ENCODE measurements at regions not wholly inside any gene's neighbourhood (a gene's known extent, or its start where the extent isn't known, plus 50 kb on each side); places are given as distances from the start of the nearest gene placed in this dataset.

- H3K9ac ChIP-seq (ENCODE audit: low read length) = no peak overlapping the region
- H3F3A ChIP-seq (ENCODE audit: insufficient read depth, low read length, poor library complexity, severe bottlenecking) = no peaks in the 10 kb centered on the region
- H3K36me3 ChIP-seq (ENCODE audit: insufficient read depth, low read length) = no peaks in the 10 kb centered on the region
- no peak overlapping the region for H2AFZ ChIP-seq (ENCODE audit: low read depth, low read length)
- H3K4me3 ChIP-seq (ENCODE audit: low read length) = no peak overlapping the region
- H3K27me3 ChIP-seq (ENCODE audit: insufficient read depth, low read depth, low read length) = no peaks in the 10 kb centered on the region
- no peaks in the 10 kb centered on the region for H3K9me3 ChIP-seq (ENCODE audit: low read length)
- H4K20me1 ChIP-seq (ENCODE audit: insufficient read depth) = no peaks in the 10 kb centered on the region
- no peak overlapping the region for H3K27ac ChIP-seq (ENCODE audit: low read length)
- H3K79me2 ChIP-seq (replicated peaks; ENCODE audit: insufficient read depth, low read length) = no peaks in the 10 kb centered on the region
- TF ChIP-seq EZH2 (IDR thresholded peaks at IDR 0.05; ENCODE audit: borderline replicate concordance, insufficient read depth, low read length, poor library complexity, severe bottlenecking) (no peak), REST (IDR thresholded peaks at IDR 0.05; ENCODE audit: borderline replicate concordance) (no peak), SMC3 (conservative IDR thresholded peaks at IDR 0.05; ENCODE audit: poor library complexity) (no peak), TAF1 (IDR thresholded peaks at IDR 0.05; ENCODE audit: low read depth) (no peak), RAD21 (conservative IDR thresholded peaks at IDR 0.05) (no peak), POLR2AphosphoS5 (IDR thresholded peaks at IDR 0.05) (no peak), MXI1 (conservative IDR thresholded peaks at IDR 0.05; ENCODE audit: poor library complexity, severe bottlenecking) (no peak)
- H3K9me2 ChIP-seq (ENCODE audit: insufficient read depth, low read length) = no peaks in the 10 kb centered on the region
- no peak overlapping the region for H3K4me2 ChIP-seq (ENCODE audit: low read length)
Observed at GRCh38 chr13:82292334-82292733, 1589.9 kb downstream of the SLITRK1 start.

- no peak for TF ChIP-seq POLR2AphosphoS5 (IDR thresholded peaks at IDR 0.05)
- TF ChIP-seq TAF1 (IDR thresholded peaks at IDR 0.05; ENCODE audit: low read depth) = no peak
- no peak for TF ChIP-seq RAD21 (conservative IDR thresholded peaks at IDR 0.05)
- no peak for TF ChIP-seq MXI1 (conservative IDR thresholded peaks at IDR 0.05; ENCODE audit: poor library complexity, severe bottlenecking)
- no peak for TF ChIP-seq CTCF (IDR thresholded peaks at IDR 0.05; ENCODE audit: poor library complexity, severe bottlenecking)
- TF ChIP-seq SMC3 (conservative IDR thresholded peaks at IDR 0.05; ENCODE audit: poor library complexity) = no peak
- no peak for TF ChIP-seq REST (IDR thresholded peaks at IDR 0.05; ENCODE audit: borderline replicate concordance)
- TF ChIP-seq EP300 (conservative IDR thresholded peaks at IDR 0.05; ENCODE audit: poor library complexity, severe bottlenecking) = no peak
- H2AFZ ChIP-seq (ENCODE audit: low read depth, low read length) = no peak overlapping the region
- no peaks in the 10 kb centered on the region for H4K20me1 ChIP-seq (ENCODE audit: insufficient read depth)
- H3K27me3 ChIP-seq (ENCODE audit: insufficient read depth, low read depth, low read length) = no peaks in the 10 kb centered on the region
- H3K79me2 ChIP-seq (replicated peaks; ENCODE audit: insufficient read depth, low read length) = no peaks in the 10 kb centered on the region
- no peak overlapping the region for H3K27ac ChIP-seq (ENCODE audit: low read length)
- no peaks in the 10 kb centered on the region for H3K9me3 ChIP-seq (ENCODE audit: low read length)
- H3K4me3 ChIP-seq (ENCODE audit: low read length) = no peak overlapping the region
- H3F3A ChIP-seq (ENCODE audit: insufficient read depth, low read length, poor library complexity, severe bottlenecking) = no peaks in the 10 kb centered on the region
- no peak overlapping the region for H3K9ac ChIP-seq (ENCODE audit: low read length)
- H3K36me3 ChIP-seq (ENCODE audit: insufficient read depth, low read length) = no peaks in the 10 kb centered on the region
- H3K9me2 ChIP-seq (ENCODE audit: insufficient read depth, low read length) = no peaks in the 10 kb centered on the region
- H3K4me2 ChIP-seq (ENCODE audit: low read length) = no peak overlapping the region
Observed at GRCh38 chr13:82291852-82292251, 1590.4 kb downstream of the SLITRK1 start.
